ENCODE measurements at regions not wholly inside any gene's neighbourhood (a gene's known extent, or its start where the extent isn't known, plus 50 kb on each side); places are given as distances from the start of the nearest gene placed in this dataset.

DNA sequence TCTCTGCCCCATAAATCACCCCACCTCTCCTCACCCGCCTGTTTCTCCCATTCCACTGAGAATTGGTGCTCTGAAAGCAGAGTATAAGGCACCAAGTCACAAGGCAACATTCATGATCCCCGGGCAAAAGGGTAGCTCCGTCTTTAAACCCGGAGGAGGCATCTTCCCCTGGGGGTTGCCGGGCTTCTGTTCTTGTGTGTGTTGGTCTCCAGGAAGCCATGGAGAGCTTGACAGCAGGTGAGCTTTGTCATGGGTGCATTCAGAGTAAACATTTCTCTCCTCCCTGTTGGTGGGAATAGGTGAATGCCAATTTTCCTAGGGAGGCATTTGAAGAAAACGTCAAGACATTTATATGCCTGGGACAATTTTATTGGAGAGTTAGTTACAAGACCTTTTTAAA is 275.5 kb upstream of the USP9Y start:
- TF ChIP-seq, protein P1, sequence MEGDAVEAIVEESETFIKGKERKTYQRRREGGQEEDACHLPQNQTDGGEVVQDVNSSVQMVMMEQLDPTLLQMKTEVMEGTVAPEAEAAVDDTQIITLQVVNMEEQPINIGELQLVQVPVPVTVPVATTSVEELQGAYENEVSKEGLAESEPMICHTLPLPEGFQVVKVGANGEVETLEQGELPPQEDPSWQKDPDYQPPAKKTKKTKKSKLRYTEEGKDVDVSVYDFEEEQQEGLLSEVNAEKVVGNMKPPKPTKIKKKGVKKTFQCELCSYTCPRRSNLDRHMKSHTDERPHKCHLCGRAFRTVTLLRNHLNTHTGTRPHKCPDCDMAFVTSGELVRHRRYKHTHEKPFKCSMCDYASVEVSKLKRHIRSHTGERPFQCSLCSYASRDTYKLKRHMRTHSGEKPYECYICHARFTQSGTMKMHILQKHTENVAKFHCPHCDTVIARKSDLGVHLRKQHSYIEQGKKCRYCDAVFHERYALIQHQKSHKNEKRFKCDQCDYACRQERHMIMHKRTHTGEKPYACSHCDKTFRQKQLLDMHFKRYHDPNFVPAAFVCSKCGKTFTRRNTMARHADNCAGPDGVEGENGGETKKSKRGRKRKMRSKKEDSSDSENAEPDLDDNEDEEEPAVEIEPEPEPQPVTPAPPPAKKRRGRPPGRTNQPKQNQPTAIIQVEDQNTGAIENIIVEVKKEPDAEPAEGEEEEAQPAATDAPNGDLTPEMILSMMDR (conservative IDR thresholded peaks at IDR 0.05; ENCODE audit: low read length) = no peak
- no peak for TF ChIP-seq EZH2phosphoT487 (IDR thresholded peaks at IDR 0.05; ENCODE audit: borderline replicate concordance, low read depth, low read length)
